ENCODE measurements at regions not wholly inside any gene's neighbourhood (a gene's known extent, or its start where the extent isn't known, plus 50 kb on each side); places are given as distances from the start of the nearest gene placed in this dataset.
"Not testable (repeated sequence)": the region's sequence is repeated elsewhere in the genome, so short reads cannot be mapped to it uniquely, and the experiment has no call there.

DNA sequence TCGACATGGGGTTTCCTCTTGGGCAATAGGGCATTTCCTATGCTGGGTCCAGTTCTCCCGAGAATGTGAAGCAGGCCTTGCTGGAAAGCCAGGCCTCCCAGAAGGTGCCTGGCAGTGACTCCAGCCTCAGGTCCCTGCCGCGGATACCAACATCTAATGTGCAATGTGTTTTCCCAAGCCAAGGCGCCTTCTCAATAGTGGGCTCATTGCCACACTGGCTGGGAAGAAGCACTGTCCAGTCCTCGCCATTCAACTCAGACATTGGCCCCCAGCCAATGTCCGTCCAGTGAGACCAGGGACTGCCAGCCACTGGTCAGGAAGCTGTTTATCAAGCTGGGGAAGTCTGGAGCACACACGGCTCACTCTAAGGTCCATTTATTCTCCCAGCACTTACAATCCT, 317.9 kb downstream of the ANAPC1 start:
- DNase-seq (ENCODE audit: low read depth, low spot score); H3K27ac ChIP-seq (ENCODE audit: low read depth, low read length); H3K9me3 ChIP-seq (ENCODE audit: control insufficient read depth, insufficient read depth, low read length); H3K4me3 ChIP-seq (ENCODE audit: low read depth, low read length); CTCF ChIA-PET; POLR2A ChIA-PET; H3K27me3 ChIP-seq (ENCODE audit: control insufficient read depth, insufficient read depth, low read length): not testable (repeated sequence)

- H3K27ac ChIP-seq (ENCODE audit: low read depth, low read length); CTCF ChIA-PET; DNase-seq (ENCODE audit: low read depth, low spot score); H3K4me3 ChIP-seq (ENCODE audit: low read depth, low read length); POLR2A ChIA-PET; H3K27me3 ChIP-seq (ENCODE audit: control insufficient read depth, insufficient read depth, low read length); H3K9me3 ChIP-seq (ENCODE audit: control insufficient read depth, insufficient read depth, low read length): not testable (repeated sequence)
Observed at GRCh38 chr2:111567233-111567632, 316.8 kb downstream of the ANAPC1 start.

DNA sequence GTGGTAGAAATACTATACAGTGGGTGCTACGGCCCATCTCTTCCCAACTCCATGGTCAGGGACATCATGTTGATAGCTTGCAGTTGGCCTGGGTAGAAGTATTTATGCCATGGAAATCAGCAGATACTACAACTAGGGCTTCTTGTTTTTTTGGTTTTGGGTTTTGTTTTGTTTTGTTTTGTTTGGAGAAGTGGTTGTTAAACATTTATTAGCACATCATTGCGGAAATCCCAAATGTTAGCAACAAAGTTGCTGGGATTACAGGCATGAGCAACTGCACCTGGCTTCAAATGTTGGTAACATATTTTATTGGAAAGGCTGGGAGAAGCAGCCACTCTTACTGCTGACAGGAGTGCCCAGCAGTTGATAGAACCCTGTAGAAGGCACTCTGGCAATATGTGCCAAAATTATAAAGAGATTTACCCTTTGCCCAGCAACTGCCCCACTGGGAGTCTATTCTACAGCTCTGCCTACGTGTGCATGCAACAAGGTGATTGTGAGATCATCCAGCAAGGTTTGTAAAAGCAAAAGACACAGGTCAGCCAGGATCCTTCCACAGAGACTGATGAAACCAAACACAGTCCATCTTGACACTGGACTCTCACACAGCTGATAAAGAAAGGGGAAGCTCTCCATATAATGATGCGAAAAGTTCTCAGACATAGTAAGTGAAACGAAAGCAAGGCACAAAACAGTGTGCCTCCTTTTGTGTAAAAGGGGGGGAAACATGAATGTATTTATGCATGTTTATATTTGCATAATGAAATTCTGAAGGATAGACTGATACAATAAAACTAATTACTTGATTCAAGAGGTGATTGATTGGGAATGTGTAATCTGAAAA, 314.4 kb downstream of the ANAPC1 start:
- H3K4me3 ChIP-seq (ENCODE audit: low read depth, low read length); H3K27me3 ChIP-seq (ENCODE audit: control insufficient read depth, insufficient read depth, low read length); H3K27ac ChIP-seq (ENCODE audit: low read depth, low read length); CTCF ChIA-PET; POLR2A ChIA-PET; H3K9me3 ChIP-seq (ENCODE audit: control insufficient read depth, insufficient read depth, low read length); DNase-seq (ENCODE audit: low read depth, low spot score): not testable (repeated sequence)

GRCh38 chr2:111570300-111571114, 313.5 kb downstream of the ANAPC1 start:
- DNase-seq (ENCODE audit: low read depth, low spot score); H3K27ac ChIP-seq (ENCODE audit: low read depth, low read length); H3K27me3 ChIP-seq (ENCODE audit: control insufficient read depth, insufficient read depth, low read length); H3K4me3 ChIP-seq (ENCODE audit: low read depth, low read length); POLR2A ChIA-PET; H3K9me3 ChIP-seq (ENCODE audit: control insufficient read depth, insufficient read depth, low read length); CTCF ChIA-PET: not testable (repeated sequence)

GRCh38 chr2:111574803-111575202, 309.2 kb downstream of the ANAPC1 start:
- POLR2A ChIA-PET; H3K9me3 ChIP-seq (ENCODE audit: control insufficient read depth, insufficient read depth, low read length); CTCF ChIA-PET; H3K4me3 ChIP-seq (ENCODE audit: low read depth, low read length); H3K27ac ChIP-seq (ENCODE audit: low read depth, low read length); H3K27me3 ChIP-seq (ENCODE audit: control insufficient read depth, insufficient read depth, low read length); DNase-seq (ENCODE audit: low read depth, low spot score): not testable (repeated sequence)

DNA sequence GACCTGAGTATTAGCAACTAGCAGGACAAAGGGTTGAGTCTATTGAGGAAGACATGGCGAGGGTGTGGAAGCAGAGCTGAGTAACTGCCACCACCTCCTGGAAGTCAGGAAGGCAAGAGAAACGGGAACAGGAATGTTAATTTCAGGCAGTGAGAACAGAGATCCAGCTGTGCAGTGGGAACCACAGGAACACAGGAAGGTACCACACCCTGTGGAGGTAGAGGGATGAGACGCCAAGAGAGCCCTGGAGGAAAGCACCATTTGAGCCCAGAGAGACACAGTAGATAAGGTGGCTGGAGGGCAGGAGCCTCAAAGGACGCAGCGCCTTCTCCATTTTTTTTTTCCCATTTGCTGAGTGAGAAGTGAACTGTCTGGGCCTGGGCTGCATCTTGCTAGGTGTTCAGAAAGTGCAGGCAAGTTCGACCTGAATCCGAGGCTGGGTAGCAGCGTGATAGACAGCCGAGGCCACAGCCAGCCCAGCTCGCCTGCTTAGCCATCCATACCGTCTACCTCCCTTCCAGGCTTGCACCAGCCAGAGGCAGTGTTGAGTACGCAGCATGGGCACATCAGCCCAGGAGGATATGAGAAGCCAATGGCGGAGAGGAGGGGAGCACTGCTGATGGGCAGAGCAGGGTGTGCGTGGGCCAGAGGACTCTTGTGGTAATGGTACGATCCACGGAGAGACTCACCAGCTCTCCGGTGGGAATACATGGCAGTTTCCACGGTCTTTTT, 306.7 kb downstream of the ANAPC1 start:
- H3K27ac ChIP-seq (ENCODE audit: low read depth, low read length); H3K27me3 ChIP-seq (ENCODE audit: control insufficient read depth, insufficient read depth, low read length); CTCF ChIA-PET; POLR2A ChIA-PET; H3K9me3 ChIP-seq (ENCODE audit: control insufficient read depth, insufficient read depth, low read length); DNase-seq (ENCODE audit: low read depth, low spot score); H3K4me3 ChIP-seq (ENCODE audit: low read depth, low read length): not testable (repeated sequence)

DNA sequence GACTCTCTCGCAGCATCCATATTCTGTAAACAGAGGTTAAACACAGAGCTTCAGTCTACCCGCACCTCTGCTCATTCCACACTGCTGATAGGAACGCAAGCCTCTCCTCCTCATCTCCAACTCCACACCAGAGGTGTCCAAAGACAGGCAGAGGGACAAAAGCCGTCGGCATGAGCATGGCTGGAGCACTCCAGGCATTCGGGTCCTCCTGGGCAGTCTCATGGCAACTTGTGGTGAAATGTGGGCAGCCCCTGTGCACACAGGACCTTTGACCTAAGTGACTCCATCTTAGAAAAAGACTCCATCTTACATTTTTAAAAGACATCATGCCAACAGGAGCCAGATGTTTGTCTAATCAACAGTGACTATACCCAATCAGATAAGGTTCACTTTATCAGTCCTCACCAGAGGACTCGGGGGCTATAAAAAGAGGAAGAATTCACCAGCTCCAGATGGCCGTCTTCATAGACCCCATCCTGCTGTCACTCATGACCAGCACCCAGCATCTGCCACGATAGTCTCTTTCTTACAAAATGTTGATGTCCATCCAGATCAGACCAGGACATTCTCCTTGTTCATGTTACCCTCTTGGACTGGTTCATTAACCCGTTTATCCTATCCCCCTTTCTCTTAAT, 304.4 kb downstream of the ANAPC1 start:
- H3K9me3 ChIP-seq (ENCODE audit: control insufficient read depth, insufficient read depth, low read length); H3K4me3 ChIP-seq (ENCODE audit: low read depth, low read length); DNase-seq (ENCODE audit: low read depth, low spot score); H3K27ac ChIP-seq (ENCODE audit: low read depth, low read length); POLR2A ChIA-PET; CTCF ChIA-PET; H3K27me3 ChIP-seq (ENCODE audit: control insufficient read depth, insufficient read depth, low read length): not testable (repeated sequence)

GRCh38 chr2:111580616-111581015, 303.4 kb downstream of the ANAPC1 start:
- CTCF ChIA-PET; H3K27ac ChIP-seq (ENCODE audit: low read depth, low read length); H3K27me3 ChIP-seq (ENCODE audit: control insufficient read depth, insufficient read depth, low read length); H3K9me3 ChIP-seq (ENCODE audit: control insufficient read depth, insufficient read depth, low read length); H3K4me3 ChIP-seq (ENCODE audit: low read depth, low read length); DNase-seq (ENCODE audit: low read depth, low spot score); POLR2A ChIA-PET: not testable (repeated sequence)

- CTCF ChIA-PET; DNase-seq (ENCODE audit: low read depth, low spot score); H3K9me3 ChIP-seq (ENCODE audit: control insufficient read depth, insufficient read depth, low read length); POLR2A ChIA-PET; H3K27me3 ChIP-seq (ENCODE audit: control insufficient read depth, insufficient read depth, low read length); H3K27ac ChIP-seq (ENCODE audit: low read depth, low read length); H3K4me3 ChIP-seq (ENCODE audit: low read depth, low read length): not testable (repeated sequence)
Observed at GRCh38 chr2:111582090-111582489, 301.9 kb downstream of the ANAPC1 start.

GRCh38 chr2:111583480-111583879, 300.5 kb downstream of the ANAPC1 start:
- DNase-seq (ENCODE audit: low read depth, low spot score); H3K27me3 ChIP-seq (ENCODE audit: control insufficient read depth, insufficient read depth, low read length); POLR2A ChIA-PET; H3K27ac ChIP-seq (ENCODE audit: low read depth, low read length); H3K9me3 ChIP-seq (ENCODE audit: control insufficient read depth, insufficient read depth, low read length); H3K4me3 ChIP-seq (ENCODE audit: low read depth, low read length); CTCF ChIA-PET: not testable (repeated sequence)

- H3K27ac ChIP-seq (ENCODE audit: low read depth, low read length); POLR2A ChIA-PET; H3K4me3 ChIP-seq (ENCODE audit: low read depth, low read length); CTCF ChIA-PET; H3K27me3 ChIP-seq (ENCODE audit: control insufficient read depth, insufficient read depth, low read length); DNase-seq (ENCODE audit: low read depth, low spot score); H3K9me3 ChIP-seq (ENCODE audit: control insufficient read depth, insufficient read depth, low read length): not testable (repeated sequence)
Observed at GRCh38 chr2:111584540-111584939, 299.5 kb downstream of the ANAPC1 start.
